Colonic mucosa (tissue), 4 donors: ENCODE measurements at regions not wholly inside any gene's neighbourhood (a gene's known extent, or its start where the extent isn't known, plus 50 kb on each side); places are given as distances from the start of the nearest gene placed in this dataset.

ENCODE experiments used
- DNase-seq: peaks from one replicate; pipeline ENCODE4 v3.0.0-alpha.2; 2020
- H3K27ac ChIP-seq: fragments of 200-600 bp; one replicate; pipeline ENCODE4 v1.8.0; 2021
- H3K27me3 ChIP-seq: fragments of 200-600 bp; one replicate; pipeline ENCODE4 v1.8.0; 2021
- H3K36me3 ChIP-seq: fragments of 200-600 bp; one replicate; pipeline ENCODE4 v1.8.0; 2021
- H3K4me1 ChIP-seq: fragments of 200-600 bp; one replicate; pipeline ENCODE4 v1.8.0; 2021; ENCODE audit warnings: mild to moderate bottlenecking
- H3K4me3 ChIP-seq: fragments of 200-600 bp; one replicate; pipeline ENCODE4 v1.8.0; 2021
- H3K9ac ChIP-seq, 2 donors: one replicate each; pipeline ENCODE4 v1.7.0; 2013; ENCODE audit warnings: control low read depth in 2 of 2, low read depth in 2 of 2, low read length in 2 of 2
- H3K9me3 ChIP-seq: fragments of 200-600 bp; one replicate; pipeline ENCODE4 v1.8.0; 2021
- CTCF ChIP-seq: fragments of 200-600 bp; IDR thresholded peaks from one replicate; pipeline ENCODE4 v1.8.0; 2022; ENCODE audit warnings: antibody characterized with exemption, mild to moderate bottlenecking
- intact Hi-C: fragments of 100-400 bp; cut with DNase I; formaldehyde crosslinking; loops from one replicate; pipeline ENCODE4 v1.14.1; 2022
- donor health status: healthy.
- donor health status: DM: no; HTN: no; CAD: no.
- donor health status: DM: no; HTN: no; CAD: no.

DNA sequence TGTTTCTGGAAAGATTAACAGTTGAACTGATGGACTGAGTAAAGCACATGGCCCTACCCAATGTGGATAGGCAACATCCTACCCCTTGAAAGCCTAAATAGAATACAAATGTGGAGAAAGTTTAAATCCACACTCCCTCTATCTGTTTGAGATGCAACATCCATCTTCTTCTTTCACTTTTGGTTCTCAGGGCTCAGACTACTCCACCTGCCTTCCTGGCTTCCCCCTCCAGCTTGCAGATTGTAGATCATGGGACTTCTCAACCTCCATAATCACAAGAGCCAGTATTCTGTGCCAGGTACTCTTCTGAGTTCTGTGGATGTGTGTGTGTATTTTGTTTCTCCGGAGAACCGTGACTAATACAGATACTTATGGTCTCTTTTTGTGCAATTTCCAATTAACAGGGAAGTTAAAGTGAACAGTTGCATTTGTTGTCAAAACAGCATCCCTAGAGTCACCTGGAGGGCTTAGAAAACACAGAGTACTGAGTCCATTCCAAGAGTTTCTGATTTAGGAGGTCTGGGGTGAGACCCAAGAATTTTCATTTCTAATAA, 590.3 kb upstream of the MIR17HG start:
- TF ChIP-seq CTCF: no peak
- H3K9me3 ChIP-seq: no peaks in the 10 kb centered on the region
- intact Hi-C loops: no loop called here
- no peak overlapping the region for H3K9ac ChIP-seq
- no peaks in the 10 kb centered on the region for H3K27me3 ChIP-seq
- H3K4me1 ChIP-seq: no peaks in the 10 kb centered on the region
- H3K4me3 ChIP-seq: no peak overlapping the region
- H3K27ac ChIP-seq: no peak overlapping the region
- no peaks in the 10 kb centered on the region for H3K36me3 ChIP-seq
- no peak for DNase-seq

GRCh38 chr13:90760639-90761038, 586.8 kb upstream of the MIR17HG start:
- Histone ChIP-seq H3K36me3 (no peaks in the 10 kb centered on the region), H3K4me3 (no peak overlapping the region), H3K9me3 (no peaks in the 10 kb centered on the region), H3K27ac (no peak overlapping the region), H3K4me1 (no peaks in the 10 kb centered on the region), H3K9ac (no peak overlapping the region), H3K27me3 (no peaks in the 10 kb centered on the region)
- intact Hi-C loops: no loop called here
- DNase-seq: no peak
- TF ChIP-seq CTCF: no peak

- Histone ChIP-seq H3K9ac (no peak overlapping the region), H3K4me3 (no peak overlapping the region), H3K9me3 (no peaks in the 10 kb centered on the region), H3K36me3 (no peaks in the 10 kb centered on the region), H3K27me3 (no peaks in the 10 kb centered on the region), H3K27ac (no peak overlapping the region), H3K4me1 (no peaks in the 10 kb centered on the region)
- DNase-seq: no peak
- TF ChIP-seq CTCF: no peak
- intact Hi-C loops: no loop called here
Observed at GRCh38 chr13:90763476-90764150, 583.9 kb upstream of the MIR17HG start.

- no peak overlapping the region for H3K4me3 ChIP-seq
- no peaks in the 10 kb centered on the region for H3K4me1 ChIP-seq
- H3K27ac ChIP-seq: no peak overlapping the region
- H3K9ac ChIP-seq: no peak overlapping the region
- intact Hi-C loops: no loop called here
- no peaks in the 10 kb centered on the region for H3K27me3 ChIP-seq
- TF ChIP-seq CTCF: no peak
- H3K9me3 ChIP-seq: no peaks in the 10 kb centered on the region
- H3K36me3 ChIP-seq: no peaks in the 10 kb centered on the region
- no peak for DNase-seq
Observed at GRCh38 chr13:90766386-90766902, 581.0 kb upstream of the MIR17HG start.

DNA sequence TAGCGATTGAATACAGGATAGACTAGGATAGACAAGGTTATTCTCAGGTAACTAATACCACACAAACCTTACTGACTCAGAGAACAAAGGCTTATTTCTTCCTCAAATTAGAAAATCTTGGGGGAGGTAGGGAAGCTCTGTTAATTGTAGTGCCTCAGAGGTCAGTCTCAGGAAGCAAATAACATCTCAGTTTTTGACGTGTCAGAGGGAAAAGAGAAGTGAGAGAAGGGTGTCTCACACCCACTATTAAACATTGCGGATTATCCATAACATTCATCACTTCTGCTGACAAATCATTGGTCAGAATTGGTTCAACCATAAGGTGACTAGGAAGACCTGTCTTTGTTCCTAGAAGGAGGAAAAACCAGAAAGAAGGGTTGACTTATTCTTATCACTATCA, 579.4 kb upstream of the MIR17HG start:
- H3K9me3 ChIP-seq: no peaks in the 10 kb centered on the region
- H3K36me3 ChIP-seq: no peaks in the 10 kb centered on the region
- TF ChIP-seq CTCF: no peak
- no peak overlapping the region for H3K4me3 ChIP-seq
- intact Hi-C loops: no loop called here
- no peaks in the 10 kb centered on the region for H3K4me1 ChIP-seq
- no peak overlapping the region for H3K27ac ChIP-seq
- H3K9ac ChIP-seq: no peak overlapping the region
- DNase-seq: no peak
- no peaks in the 10 kb centered on the region for H3K27me3 ChIP-seq
